Renal pelvis (tissue), 1 donor: ENCODE measurements at regions not wholly inside any gene's neighbourhood (a gene's known extent, or its start where the extent isn't known, plus 50 kb on each side); places are given as distances from the start of the nearest gene placed in this dataset.
"Not testable (repeated sequence)": the region's sequence is repeated elsewhere in the genome, so short reads cannot be mapped to it uniquely, and the experiment has no call there.

Experiments
- DNase-seq: peaks from one replicate; pipeline ENCODE4 v3.0.0-alpha.2; 2013

- peak; percentile 42 for DNase-seq
Observed at GRCh38 chr3:66552846-66553245, 52.0 kb upstream of the LRIG1 start.

- DNase-seq: no peak
Observed at GRCh38 chr3:66553441-66554113, 52.8 kb upstream of the LRIG1 start.

GRCh38 chr3:66554178-66554577, 53.4 kb upstream of the LRIG1 start:
- no peak for DNase-seq

DNA sequence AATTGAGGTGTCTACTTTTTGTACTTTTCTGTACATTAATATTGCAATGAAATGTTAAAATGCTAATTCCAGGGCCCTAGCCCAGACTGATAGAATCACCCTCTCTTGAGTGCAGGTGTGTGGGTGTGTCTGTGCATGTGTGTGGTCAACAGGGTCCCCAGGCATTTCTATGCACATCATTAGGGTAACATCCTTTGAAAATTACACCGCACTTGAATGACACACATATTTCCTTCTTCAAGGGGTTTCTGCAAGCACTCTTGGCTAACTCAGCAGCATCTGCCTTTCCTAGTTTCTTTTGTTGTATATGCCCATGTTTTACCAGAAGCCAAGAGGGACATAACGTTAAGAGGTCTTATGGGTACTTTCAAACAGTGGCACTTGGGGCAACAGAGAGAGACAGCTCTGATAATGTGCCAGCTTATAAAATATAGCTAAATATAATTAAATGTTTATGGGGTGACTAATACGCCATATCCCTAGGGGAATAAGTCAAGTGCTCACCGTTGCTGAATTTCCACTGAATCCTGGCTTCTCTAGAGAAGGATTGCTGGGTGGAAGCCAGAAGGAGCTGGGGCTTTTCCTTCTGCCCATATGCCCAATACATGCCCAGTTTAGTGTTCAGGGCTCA, 54.5 kb upstream of the LRIG1 start:
- DNase-seq: no peak

DNA sequence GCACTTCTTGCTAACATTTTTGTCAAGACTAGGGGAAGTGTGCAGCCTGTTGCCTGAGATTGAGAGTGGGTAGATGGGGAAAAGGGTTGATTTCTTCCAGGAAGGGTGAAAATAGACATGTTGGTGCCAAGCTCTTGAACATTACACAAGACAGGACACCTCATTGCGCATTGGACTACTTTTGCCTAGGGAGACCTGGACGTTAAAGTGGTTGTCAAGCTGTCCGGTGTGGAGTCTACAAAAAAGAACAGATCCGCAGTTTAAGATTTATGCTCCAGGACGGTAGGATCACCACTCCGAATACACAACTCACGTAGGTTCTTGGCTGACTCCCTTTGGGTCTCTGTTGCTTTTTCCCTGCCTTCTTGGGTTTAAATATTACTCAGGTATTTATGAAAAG, 56.3 kb upstream of the LRIG1 start:
- DNase-seq: no peak

GRCh38 chr3:66559924-66560323, 59.1 kb upstream of the LRIG1 start:
- not testable (repeated sequence) for DNase-seq

GRCh38 chr3:66561367-66561766, 60.5 kb upstream of the LRIG1 start:
- DNase-seq: no peak

DNA sequence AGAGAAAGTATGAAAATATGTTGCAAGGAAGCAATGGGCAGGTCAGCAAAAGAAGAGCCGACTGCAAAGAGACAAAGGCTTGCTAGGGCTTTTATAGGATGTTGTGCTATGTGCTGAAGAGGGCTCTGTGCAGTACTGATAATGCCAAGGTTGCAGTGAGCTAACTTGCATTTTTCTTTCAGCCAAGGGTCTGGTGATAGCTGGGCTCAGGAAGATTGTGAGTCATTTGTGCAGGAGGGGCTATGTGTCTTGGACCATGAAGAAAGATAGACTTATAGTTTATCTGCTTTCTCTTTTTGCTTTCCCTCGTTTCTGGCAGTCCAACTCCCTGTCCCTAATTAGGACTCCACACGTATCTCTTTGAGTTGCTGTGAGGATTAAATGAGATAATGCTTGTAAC, 64.5 kb upstream of the LRIG1 start:
- no peak for DNase-seq

GRCh38 chr3:66567077-66567476, 66.3 kb upstream of the LRIG1 start:
- DNase-seq: no peak

- no peak for DNase-seq
Observed at GRCh38 chr3:66572090-66572675, 71.4 kb upstream of the LRIG1 start.

DNA sequence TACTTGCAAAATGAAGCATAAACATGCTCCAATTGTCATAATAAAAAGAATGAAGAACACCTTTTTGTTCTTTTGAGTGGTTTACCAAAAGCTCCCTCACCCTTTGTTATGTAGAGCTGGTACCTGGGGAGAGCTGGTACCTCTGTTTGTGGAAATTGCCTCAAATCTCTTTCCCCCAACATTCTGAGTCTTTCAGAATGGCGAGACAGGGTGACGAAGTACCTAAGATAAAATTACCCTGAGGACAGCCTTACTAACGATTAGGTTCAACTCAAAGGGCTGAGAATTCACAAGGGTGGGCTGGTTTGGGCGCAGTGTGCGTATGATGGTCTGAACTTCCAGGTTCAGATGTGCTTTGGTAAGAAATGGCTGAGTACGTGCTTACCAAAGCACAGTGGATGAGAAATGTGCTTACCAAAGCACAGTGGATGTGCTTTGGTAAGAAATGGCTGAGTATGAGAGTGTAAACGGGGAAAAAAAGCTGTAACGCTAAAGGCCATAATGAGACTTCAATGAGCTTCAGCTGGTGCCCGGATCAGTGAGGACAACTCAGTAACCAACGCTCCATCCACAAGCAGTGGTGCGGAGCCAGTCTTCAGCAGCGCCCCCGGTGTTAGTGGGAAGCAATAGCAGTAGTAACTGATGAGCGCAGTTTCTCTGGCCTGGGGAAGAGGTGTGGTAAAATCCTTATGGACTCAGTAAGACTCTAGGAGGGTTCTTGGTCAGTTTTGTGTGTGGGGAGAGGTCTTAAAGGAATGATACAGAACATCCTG, 72.3 kb upstream of the LRIG1 start:
- no peak for DNase-seq

DNA sequence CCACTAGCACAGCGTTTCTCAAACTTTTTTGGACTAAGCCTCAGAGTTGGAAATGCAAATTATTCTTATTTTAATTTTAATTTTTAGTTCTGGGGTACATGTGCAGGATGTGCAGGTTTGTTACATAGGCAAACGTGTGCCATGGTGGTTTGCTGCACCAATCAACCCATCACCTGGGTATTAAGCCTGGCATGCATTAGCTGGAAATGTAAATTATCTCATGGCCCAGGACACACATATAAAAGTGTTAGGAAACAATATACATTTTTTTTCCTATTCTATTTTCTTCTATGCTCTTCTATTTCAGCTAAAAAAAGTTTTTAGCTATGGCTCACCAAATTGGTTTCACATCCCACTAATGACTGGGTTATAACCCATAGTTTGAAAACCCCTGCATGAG, 73.3 kb upstream of the LRIG1 start:
- DNase-seq: no peak

DNA sequence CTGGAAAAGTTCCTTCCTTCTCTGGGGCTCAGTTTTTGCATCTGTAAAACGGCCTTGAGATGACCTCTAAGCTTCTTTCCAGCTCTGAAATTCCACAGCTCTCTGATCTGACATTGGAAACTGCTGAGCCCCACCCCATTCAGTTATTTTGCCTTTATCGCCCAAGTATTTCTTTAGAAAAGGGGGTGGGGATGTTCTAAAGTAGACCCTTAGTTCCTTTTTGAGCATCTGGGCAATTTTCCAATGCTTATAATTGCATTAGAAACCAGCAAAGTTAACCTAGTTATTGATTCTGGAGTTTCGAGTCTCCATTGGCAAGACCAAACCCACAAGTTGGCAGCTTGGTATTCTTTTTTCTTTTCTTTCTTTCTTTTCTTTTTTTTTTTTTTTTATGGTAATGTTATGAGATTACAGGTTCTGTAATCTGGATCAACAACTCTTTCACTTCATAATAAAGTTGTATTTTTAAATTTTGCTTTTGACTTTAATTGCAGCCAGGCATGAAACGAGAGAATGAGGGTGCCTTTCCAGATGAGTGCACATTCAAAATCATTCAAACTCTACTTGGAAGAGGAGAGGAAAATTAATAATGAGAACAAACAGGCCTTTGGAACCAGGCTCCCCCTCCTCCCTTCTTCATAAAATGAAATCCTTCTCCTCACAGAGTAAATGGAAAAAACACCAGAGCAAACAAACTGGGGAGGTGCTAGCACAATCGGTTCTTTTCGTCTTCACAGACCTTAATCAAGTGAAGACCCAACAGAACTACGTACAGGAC, 76.8 kb upstream of the LRIG1 start:
- DNase-seq: no peak

DNA sequence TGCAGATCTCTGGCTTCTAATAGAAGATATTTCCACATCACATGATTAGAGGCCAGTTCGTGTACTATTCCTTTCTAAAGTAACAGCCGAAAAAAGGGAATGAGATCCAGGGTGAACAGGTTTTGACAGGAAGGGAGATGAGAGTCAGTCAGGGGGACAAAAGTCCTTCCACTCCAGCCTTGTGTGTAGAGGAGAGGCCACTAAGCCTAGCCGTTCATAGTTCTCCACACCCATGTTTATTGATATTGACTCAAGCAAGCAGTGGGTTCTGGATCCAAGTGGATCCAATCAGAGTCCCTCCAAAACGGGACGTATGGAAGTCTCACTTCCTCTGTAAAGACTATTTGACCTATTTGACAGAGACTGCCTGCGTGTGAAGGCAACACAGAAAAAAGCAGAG, 80.4 kb upstream of the LRIG1 start:
- no peak for DNase-seq

DNA sequence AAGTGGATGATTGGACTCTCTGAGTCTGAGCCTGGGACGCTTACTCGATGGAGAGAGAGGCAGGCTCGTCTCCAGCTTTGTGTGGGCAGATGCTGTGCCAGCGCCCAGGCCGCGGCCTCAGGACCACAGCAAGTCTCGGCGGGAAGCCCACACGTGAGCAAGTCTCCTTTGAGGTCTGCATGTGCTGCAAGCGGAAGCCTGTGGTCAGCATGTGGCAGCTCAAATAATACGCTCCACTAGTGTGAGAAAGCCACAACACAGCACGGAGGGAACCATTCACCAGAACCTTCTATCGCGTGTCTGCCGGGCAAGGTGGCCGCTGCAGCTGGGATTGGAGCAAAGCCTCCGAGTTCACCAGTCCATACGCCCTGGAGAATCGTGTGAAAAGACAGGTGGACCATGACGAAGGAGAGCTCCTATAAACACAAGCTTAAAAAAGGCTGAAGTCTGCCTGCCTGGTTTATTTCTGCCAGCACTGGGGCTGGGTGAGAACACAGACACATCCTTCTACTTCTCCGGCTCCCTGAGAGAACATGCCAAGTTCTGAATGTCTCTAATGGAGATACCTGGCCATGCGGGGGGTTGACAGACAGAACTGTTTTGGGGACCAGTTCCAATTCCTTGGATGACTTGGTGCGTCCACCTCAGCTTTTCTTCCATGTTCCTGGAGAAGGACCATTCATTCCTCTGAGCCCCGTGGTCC, 82.0 kb upstream of the LRIG1 start:
- DNase-seq: no peak

- DNase-seq: no peak
Observed at GRCh38 chr3:66583424-66584040, 82.7 kb upstream of the LRIG1 start.

DNA sequence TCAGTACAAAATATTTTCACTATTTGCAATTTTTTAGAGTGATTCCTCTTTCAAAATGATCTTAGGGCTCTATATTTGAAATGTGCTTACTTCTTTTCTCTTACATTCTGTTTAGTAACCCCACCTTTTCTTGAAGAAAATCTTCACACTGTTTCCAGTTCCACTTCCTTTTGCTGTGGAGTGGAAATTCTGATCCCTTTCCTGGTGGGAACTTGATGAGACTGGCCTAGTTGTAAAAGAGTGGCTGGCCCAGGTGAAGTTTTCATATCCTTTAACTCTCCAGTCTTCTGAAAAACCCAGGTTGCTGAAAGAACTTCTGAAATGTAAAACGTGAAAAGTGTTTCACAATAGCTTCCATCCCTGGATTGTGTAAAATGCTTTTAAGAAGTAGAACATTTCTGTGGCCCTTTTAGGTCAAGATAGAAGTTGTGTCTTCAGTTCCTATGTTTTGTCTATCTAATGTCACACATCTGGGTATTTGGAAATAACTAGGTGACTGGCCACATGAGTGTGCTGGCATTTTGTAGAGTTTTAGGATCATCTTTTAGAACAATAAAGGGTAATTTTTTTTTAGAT, 84.8 kb upstream of the LRIG1 start:
- no peak for DNase-seq

- no peak for DNase-seq
Observed at GRCh38 chr3:66586853-66587252, 86.0 kb upstream of the LRIG1 start.

- DNase-seq: no peak
Observed at GRCh38 chr3:66588340-66588847, 87.6 kb upstream of the LRIG1 start.

- no peak for DNase-seq
Observed at GRCh38 chr3:66592016-66592761, 91.4 kb upstream of the LRIG1 start.
